Stimulated activated CD4-positive, alpha-beta T cell treated with anti-CD3 and anti-CD28 coated beads, Interleukin-15, amount 100 ng/mL, for 24 hours (primary cell): ENCODE measurements at regions not wholly inside any gene's neighbourhood (a gene's known extent, or its start where the extent isn't known, plus 50 kb on each side); places are given as distances from the start of the nearest gene placed in this dataset.

Experiments used
- DNase-seq: peaks from one replicate; pipeline ENCODE4 v3.0.0-alpha.2; 2020

- DNase-seq, result no peak
Observed at GRCh38 chr2:82848285-82848684, 1610.8 kb downstream of the SUCLG1 start.

- no peak for DNase-seq
Observed at GRCh38 chr2:82839036-82839435, 1620.0 kb downstream of the SUCLG1 start.

- no peak for DNase-seq
Observed at GRCh38 chr2:82837588-82838304, 1621.3 kb downstream of the SUCLG1 start.

- DNase-seq, result no peak
Observed at GRCh38 chr2:82834893-82835292, 1624.2 kb downstream of the SUCLG1 start.

GRCh38 chr2:82827426-82827825, 1631.7 kb downstream of the SUCLG1 start:
- no peak for DNase-seq

GRCh38 chr2:82826437-82826836, 1632.6 kb downstream of the SUCLG1 start:
- DNase-seq, result no peak

- DNase-seq, result no peak
Observed at GRCh38 chr2:82825410-82826090, 1633.5 kb downstream of the SUCLG1 start.

- DNase-seq, result no peak
Observed at GRCh38 chr2:82823892-82824291, 1635.2 kb downstream of the SUCLG1 start.

GRCh38 chr2:82819951-82820350, 1639.1 kb downstream of the SUCLG1 start:
- DNase-seq, result no peak

GRCh38 chr2:82814146-82814545, 1644.9 kb downstream of the SUCLG1 start:
- DNase-seq, result no peak

- no peak for DNase-seq
Observed at GRCh38 chr2:82811946-82812345, 1647.1 kb downstream of the SUCLG1 start.

GRCh38 chr2:82803307-82803706, 1655.8 kb downstream of the SUCLG1 start:
- no peak for DNase-seq

GRCh38 chr2:82797469-82797868, 1661.6 kb downstream of the SUCLG1 start:
- DNase-seq, result no peak

- no peak for DNase-seq
Observed at GRCh38 chr2:82796132-82796531, 1662.9 kb downstream of the SUCLG1 start.

GRCh38 chr2:82795446-82795845, 1663.6 kb downstream of the SUCLG1 start:
- no peak for DNase-seq

GRCh38 chr2:82793711-82794435, 1665.2 kb downstream of the SUCLG1 start:
- no peak for DNase-seq

GRCh38 chr2:82792316-82792715, 1666.8 kb downstream of the SUCLG1 start:
- no peak for DNase-seq

GRCh38 chr2:82790206-82791021, 1668.7 kb downstream of the SUCLG1 start:
- DNase-seq, result no peak

- DNase-seq, result no peak
Observed at GRCh38 chr2:82789851-82790205, 1669.3 kb downstream of the SUCLG1 start.

- no peak for DNase-seq
Observed at GRCh38 chr2:82781176-82781915, 1677.7 kb downstream of the SUCLG1 start.

- no peak for DNase-seq
Observed at GRCh38 chr2:82780050-82780449, 1679.0 kb downstream of the SUCLG1 start.

- DNase-seq, result no peak
Observed at GRCh38 chr2:82752396-82752795, 1706.7 kb downstream of the SUCLG1 start.
